Breast epithelium (tissue), 4 donors: ENCODE measurements at regions not wholly inside any gene's neighbourhood (a gene's known extent, or its start where the extent isn't known, plus 50 kb on each side); places are given as distances from the start of the nearest gene placed in this dataset.

Source experiments
- DNase-seq, 2 donors: peaks; one replicate each; pipeline ENCODE4 v3.0.0-alpha.2; 2019; ENCODE audit warnings: low spot score in 2 of 2
- H3K27ac ChIP-seq, 2 donors: fragments of 200-600 bp; sonication (generic) in 1 of 2; one replicate each; pipeline ENCODE4 v1.5.1; 2016 to 2019; ENCODE audit warnings: mild to moderate bottlenecking in 1 of 2
- H3K27me3 ChIP-seq, 2 donors: fragments of 200-600 bp; sonication (generic) in 1 of 2; one replicate each; pipeline versions ENCODE4 v1.5.1 to v1.6.0; 2017 to 2019; ENCODE audit warnings: control low read depth in 1 of 2, mild to moderate bottlenecking in 1 of 2
- H3K36me3 ChIP-seq: fragments of 200-600 bp; one replicate; pipeline ENCODE4 v1.5.1; 2019
- H3K4me1 ChIP-seq, 2 donors: fragments of 200-600 bp; sonication (generic); one replicate each; pipeline ENCODE4 v1.5.1; 2016 to 2019; ENCODE audit warnings: control low read depth in 1 of 2
- H3K4me3 ChIP-seq, 3 donors: fragments of 200-600 bp; sonication (generic); 1 replicate in 2 of 3; 2 replicates in 1 of 3; pipeline ENCODE4 v1.5.1; 2016 to 2019; ENCODE audit warnings: mild to moderate bottlenecking in 3 of 3, moderate library complexity in 2 of 3
- H3K9me3 ChIP-seq, 2 donors: fragments of 200-600 bp; sonication (generic) in 1 of 2; one replicate each; pipeline ENCODE4 v1.5.1; 2016 to 2019; ENCODE audit warnings: control low read depth in 1 of 2
- CTCF ChIP-seq, 3 donors: fragments of 450-650 bp; IDR thresholded peaks; one replicate each; pipeline ENCODE4 v1.5.1; 2016 to 2017; ENCODE audit warnings: antibody characterized with exemption in 3 of 3, mild to moderate bottlenecking in 3 of 3, moderate library complexity in 3 of 3
- POLR2A ChIP-seq: fragments of 450-650 bp; IDR thresholded peaks from one replicate; pipeline ENCODE4 v1.6.1; 2016; ENCODE audit warnings: antibody characterized with exemption, mild to moderate bottlenecking, moderate library complexity
- POLR2AphosphoS5 ChIP-seq, 3 donors: sonication (generic); formaldehyde crosslinking; IDR thresholded peaks; one replicate each; pipeline ENCODE4 v1.6.1; 2017; ENCODE audit warnings: antibody characterized with exemption in 3 of 3
- intact Hi-C: fragments of 100-400 bp; cut with DNase I; formaldehyde crosslinking; loops from one replicate; pipeline ENCODE4 v1.15.1; 2023; ENCODE audit warnings: low total_unique reads

- intact Hi-C loops = loop anchor here (2.0 kb wide), 1 partner anchor 38 kb away; no protein-coding TSS in a partner anchor
- Histone ChIP-seq H3K4me3 (no peak overlapping the region), H3K36me3 (no peaks in the 10 kb centered on the region), H3K27ac (no peak overlapping the region), H3K27me3 (no peaks in the 10 kb centered on the region), H3K9me3 (no peaks in the 10 kb centered on the region), H3K4me1 (no peaks in the 10 kb centered on the region)
- no peak for DNase-seq
- TF ChIP-seq CTCF (IDR thresholded peaks at IDR 0.05) = no peak
- TF ChIP-seq POLR2A = no peak
- no peak for TF ChIP-seq POLR2AphosphoS5 (IDR thresholded peaks at IDR 0.05)
Measured at GRCh38 chr15:45943240-45943639, 308.4 kb downstream of the SQOR start.

- H3K9me3 ChIP-seq = no peaks in the 10 kb centered on the region
- no peak overlapping the region for H3K27ac ChIP-seq
- H3K27me3 ChIP-seq = no peaks in the 10 kb centered on the region
- intact Hi-C loops = no loop called here
- DNase-seq = no peak
- H3K36me3 ChIP-seq = no peaks in the 10 kb centered on the region
- H3K4me3 ChIP-seq = no peak overlapping the region
- H3K4me1 ChIP-seq = no peaks in the 10 kb centered on the region
- TF ChIP-seq CTCF (IDR thresholded peaks at IDR 0.05) = no peak
- no peak for TF ChIP-seq POLR2AphosphoS5 (IDR thresholded peaks at IDR 0.05)
- TF ChIP-seq POLR2A = no peak
Measured at GRCh38 chr15:45946111-45946510, 311.3 kb downstream of the SQOR start.

- no peak overlapping the region for H3K27ac ChIP-seq
- no peaks in the 10 kb centered on the region for H3K4me1 ChIP-seq
- no peak for TF ChIP-seq POLR2A
- no peak for TF ChIP-seq CTCF (IDR thresholded peaks at IDR 0.05)
- no peak for TF ChIP-seq POLR2AphosphoS5 (IDR thresholded peaks at IDR 0.05)
- no peaks in the 10 kb centered on the region for H3K9me3 ChIP-seq
- no peak for DNase-seq
- intact Hi-C loops = no loop called here
- H3K36me3 ChIP-seq = no peaks in the 10 kb centered on the region
- no peaks in the 10 kb centered on the region for H3K27me3 ChIP-seq
- no peak overlapping the region for H3K4me3 ChIP-seq
Measured at GRCh38 chr15:45948181-45948621, 313.4 kb downstream of the SQOR start.

GRCh38 chr15:45958924-45959323 lies 324.1 kb downstream of the SQOR start:
- no peak overlapping the region for H3K4me3 ChIP-seq
- H3K27me3 ChIP-seq = no peaks in the 10 kb centered on the region
- H3K36me3 ChIP-seq = no peaks in the 10 kb centered on the region
- no peak for DNase-seq
- H3K27ac ChIP-seq = no peak overlapping the region
- intact Hi-C loops = no loop called here
- TF ChIP-seq POLR2AphosphoS5 (IDR thresholded peaks at IDR 0.05) = no peak
- H3K4me1 ChIP-seq = no peaks in the 10 kb centered on the region
- H3K9me3 ChIP-seq = no peaks in the 10 kb centered on the region

- Histone ChIP-seq H3K27ac (no peak overlapping the region), H3K4me1 (no peaks in the 10 kb centered on the region), H3K36me3 (no peaks in the 10 kb centered on the region), H3K27me3 (no peaks in the 10 kb centered on the region), H3K4me3 (no peak overlapping the region), H3K9me3 (no peaks in the 10 kb centered on the region)
- intact Hi-C loops = no loop called here
- TF ChIP-seq POLR2AphosphoS5 (IDR thresholded peaks at IDR 0.05) (no peak), CTCF (IDR thresholded peaks at IDR 0.05) (no peak), POLR2A (no peak)
- no peak for DNase-seq
Measured at GRCh38 chr15:45962733-45963132, 327.9 kb downstream of the SQOR start.

GRCh38 chr15:45970542-45970941 lies 335.7 kb downstream of the SQOR start:
- no peaks in the 10 kb centered on the region for H3K36me3 ChIP-seq
- no peak overlapping the region for H3K27ac ChIP-seq
- DNase-seq = no peak
- intact Hi-C loops = no loop called here
- H3K4me3 ChIP-seq = no peak overlapping the region
- TF ChIP-seq POLR2A (no peak), POLR2AphosphoS5 (IDR thresholded peaks at IDR 0.05) (no peak), CTCF (IDR thresholded peaks at IDR 0.05) (no peak)
- no peaks in the 10 kb centered on the region for H3K4me1 ChIP-seq
- H3K9me3 ChIP-seq = no peaks in the 10 kb centered on the region
- H3K27me3 ChIP-seq = no peaks in the 10 kb centered on the region
